Sciatic nerve (tissue), 2 donors: ENCODE measurements at regions not wholly inside any gene's neighbourhood (a gene's known extent, or its start where the extent isn't known, plus 50 kb on each side); places are given as distances from the start of the nearest gene placed in this dataset.

Experiments
- ATAC-seq: fragments of 200-7000 bp; cut with Tn5 transposase; one replicate; pipeline ENCODE4 v1.9.1; 2020; ENCODE audit warnings: mild to moderate bottlenecking, moderate library complexity
- DNase-seq: peaks from one replicate; pipeline ENCODE4 v3.0.0-alpha.2; 2020; ENCODE audit warnings: low spot score
- intact Hi-C: fragments of 100-400 bp; cut with DNase I; formaldehyde crosslinking; loops from one replicate; pipeline ENCODE4 v1.14.2; 2022
- donor health status: DM: no; HTN: no; CAD: no.
- donor health status: DM: no; HTN: no; CAD: no.

DNA sequence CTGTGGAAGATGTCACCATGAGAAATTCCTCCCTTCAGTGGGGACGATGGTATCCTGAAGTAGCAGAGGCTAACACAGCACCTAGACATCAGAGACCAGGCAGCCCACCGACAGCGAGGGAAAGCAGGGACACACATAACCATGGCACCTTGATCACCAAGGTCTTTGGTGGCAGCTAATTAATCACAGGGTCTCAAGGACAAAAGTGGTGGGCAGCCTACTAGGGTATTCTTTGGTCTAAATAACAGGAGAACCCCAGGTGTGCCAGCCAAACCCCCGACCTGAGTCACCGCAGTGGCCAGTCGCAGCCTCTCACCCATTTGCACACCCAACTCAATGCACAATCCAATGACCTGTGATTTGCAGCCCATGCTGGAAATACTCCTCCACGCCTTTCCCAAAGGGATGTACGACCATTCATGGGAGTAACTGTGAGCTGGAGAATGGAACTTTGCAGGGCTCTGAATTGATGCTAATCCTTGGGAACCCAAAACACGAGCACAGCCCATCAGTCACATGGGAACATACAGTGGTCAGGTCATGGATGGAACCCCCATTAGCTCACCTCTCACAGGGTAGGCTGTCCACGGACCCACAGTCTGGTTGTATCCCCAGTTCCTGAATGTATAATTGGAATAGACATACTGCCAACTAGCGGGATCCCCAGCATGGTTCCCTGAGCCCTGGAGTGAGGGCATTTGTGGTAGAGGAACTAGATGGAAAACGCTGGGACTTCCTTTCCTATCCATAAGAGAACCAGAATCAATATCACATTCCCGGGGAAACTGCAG, 58.7 kb upstream of the C14orf180 start:
- peak; percentile 28 for DNase-seq

DNA sequence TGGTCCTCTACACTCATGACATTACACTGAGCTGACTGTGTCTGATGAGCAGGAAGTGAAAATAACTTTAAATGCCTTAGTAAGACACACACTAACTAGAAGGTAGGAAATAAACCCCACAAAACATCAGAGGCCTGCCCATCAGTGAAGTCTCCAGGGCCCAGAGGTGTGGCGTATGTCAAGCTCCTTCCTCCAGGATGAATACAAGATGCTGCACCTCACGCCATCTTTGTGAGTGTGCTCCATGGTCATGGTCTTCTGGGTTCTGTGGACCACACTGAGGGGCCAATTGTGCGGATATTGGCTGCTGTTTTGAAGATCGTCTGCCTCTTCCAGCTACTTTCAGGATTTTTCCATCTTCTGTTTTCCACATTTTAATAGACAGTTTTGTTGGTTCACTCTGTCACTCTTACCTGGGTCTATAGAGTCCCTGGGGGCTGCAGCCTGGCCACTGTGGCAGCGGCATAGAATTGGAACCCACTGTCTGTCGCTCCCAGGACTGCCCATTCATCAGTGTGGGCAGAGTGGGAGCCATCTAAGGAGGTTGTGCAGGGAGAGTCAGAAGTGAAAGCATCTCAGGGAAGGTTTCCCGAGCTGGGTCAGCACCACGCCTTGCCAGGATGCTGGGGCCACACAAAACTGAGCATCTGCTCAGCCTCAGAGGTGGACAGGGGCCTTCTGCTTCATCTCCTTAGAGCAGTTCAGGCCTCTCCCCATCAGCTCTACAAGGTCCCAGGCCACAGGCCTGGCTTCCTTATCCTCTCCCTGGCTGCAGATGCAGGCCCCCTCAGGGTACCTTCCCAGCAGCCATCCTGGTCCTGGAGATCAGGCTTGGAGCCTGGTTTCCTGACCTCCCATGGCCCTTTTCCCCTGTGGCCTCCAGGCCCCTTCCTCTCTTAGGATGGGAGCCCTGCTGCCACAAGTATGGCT, 57.5 kb upstream of the C14orf180 start:
- ATAC-seq (no peak), DNase-seq (peak; percentile 23)
- intact Hi-C loops = no loop called here

More for the DNA sequence above, 58.7 kb upstream of the C14orf180 start:
- no peak for ATAC-seq
- intact Hi-C loops = no loop called here

DNA sequence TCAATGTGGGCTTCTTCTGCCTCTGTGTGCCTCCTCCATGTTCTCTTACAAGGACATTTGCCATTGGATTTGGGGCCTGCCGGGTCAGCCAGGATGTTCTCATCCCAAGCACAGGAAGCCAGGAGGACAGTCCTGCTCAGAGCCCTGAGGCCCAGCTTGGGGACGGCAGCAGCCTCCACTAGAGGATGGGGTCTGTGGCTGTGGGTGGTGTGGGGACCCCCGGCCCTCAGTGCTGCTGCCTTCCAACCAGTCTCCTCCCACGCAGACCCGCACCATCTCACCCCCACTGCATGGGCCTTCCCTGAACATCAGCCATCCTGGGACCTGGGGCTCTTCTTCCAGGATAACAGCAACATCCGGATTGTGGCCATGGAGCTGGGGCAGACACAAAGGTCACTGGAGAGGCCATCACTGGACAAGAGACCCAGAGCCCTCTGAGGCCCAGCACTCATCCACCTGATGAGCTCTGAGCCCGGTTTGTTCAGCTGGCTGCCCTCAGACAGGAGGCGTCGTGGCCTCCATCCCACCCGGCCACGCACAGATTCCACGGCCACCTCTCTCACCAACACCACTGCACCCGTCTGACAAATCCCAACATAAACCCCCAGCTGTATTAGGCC, 56.5 kb upstream of the C14orf180 start:
- DNase-seq = peak; percentile 28
- intact Hi-C loops = no loop called here
- ATAC-seq = no peak

DNA sequence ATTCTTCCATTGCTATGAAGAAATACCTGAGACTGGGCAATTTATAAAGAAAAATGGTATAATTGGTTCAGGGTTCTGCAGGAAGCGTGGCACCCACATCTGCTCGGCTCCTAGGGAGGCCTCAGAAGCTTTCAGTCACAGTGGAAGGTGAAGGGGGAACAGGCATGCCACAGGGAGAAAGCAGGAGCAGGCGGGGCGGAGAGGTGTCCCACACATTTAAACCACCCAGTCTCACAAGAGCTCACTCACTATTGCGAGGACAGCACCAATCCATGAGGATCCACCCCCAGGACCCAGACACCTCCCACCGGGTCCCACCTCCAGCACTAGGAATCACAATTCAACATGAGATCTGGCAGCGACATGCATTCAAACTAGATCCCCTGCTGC, 56.0 kb upstream of the C14orf180 start:
- peak; percentile 7 for DNase-seq
- intact Hi-C loops = no loop called here
- no peak for ATAC-seq

DNA sequence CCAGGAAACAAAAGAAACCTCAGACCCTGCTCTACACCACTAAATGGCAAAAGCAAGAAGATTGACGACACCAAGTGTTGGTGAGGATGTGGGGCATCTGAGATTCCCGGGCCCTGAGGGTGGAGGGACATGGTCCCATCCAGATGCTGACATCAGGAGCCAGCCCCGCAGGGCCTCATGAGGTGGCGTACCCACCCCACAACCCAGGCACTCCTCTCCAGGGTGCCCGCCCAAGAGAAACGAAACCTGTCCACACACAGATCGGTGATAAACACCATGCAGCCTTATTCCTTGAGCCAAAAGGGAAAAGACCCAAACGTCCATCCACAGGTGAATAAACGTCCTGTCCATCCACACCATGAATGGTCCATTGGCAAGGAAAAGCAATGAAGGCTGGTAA, 54.8 kb upstream of the C14orf180 start:
- intact Hi-C loops = no loop called here
- ATAC-seq (no peak), DNase-seq (peak; percentile 9)

DNA sequence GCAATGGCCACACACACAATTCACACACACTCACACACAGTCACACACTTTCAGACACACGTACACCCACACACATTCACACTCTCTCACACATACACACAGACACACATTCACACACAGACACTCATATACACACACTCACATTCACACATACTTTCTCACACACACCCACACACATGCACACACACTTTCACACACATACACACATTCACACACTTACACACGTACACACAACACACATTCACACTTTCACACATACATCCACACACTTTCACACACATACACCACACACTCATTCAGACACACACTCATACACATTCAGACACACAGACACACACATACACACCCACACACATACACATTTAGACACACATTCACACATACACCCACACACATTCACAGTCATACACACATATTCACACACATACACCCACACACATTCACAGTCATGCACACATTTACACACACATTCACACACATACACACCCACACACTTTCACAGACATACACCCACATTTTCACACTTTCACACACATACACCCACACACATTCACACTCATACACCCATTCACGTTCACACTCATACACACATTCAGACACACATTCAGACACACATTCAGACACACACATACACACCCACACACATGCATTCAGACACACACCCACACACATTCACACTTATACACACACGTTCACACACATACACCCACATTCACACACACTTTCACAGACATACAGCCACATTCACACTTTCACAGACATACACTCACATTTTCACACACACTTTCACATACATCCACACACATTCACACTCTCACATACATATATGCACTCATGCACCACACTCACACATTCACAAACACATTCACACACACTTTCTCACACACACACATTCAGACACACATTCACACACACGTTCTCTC, 52.6 kb upstream of the C14orf180 start:
- intact Hi-C loops = no loop called here
- ATAC-seq = no peak
- peak; percentile 5 for DNase-seq

DNA sequence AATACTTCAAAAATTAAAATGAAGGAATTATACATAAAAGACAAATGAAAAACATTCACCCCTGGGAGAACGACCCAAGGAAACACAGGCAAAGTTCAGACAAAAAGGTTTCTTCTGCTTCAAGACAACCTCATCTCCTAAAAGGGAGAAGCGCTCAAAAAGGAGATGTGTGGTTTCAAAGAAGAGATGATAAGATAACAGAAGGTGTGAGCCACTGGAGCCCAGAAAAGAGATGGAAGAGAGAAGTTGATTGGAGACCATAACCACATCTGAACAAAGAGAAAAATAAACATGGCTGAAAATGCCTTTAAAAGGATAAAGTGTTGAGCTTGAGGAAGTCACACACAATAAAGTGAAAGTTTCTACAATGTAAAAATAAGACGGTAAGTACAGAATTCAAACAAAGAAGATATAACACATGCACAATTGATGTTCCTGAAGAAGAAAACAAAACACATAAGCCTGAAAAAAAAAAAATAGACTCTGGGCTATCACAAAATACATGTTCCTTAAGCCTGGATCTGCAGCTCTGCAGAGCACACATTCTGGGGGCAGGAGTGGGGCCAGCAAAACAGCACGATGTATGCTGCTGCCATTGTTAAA, 51.6 kb upstream of the C14orf180 start:
- DNase-seq (no peak), ATAC-seq (no peak)
- intact Hi-C loops = no loop called here

DNA sequence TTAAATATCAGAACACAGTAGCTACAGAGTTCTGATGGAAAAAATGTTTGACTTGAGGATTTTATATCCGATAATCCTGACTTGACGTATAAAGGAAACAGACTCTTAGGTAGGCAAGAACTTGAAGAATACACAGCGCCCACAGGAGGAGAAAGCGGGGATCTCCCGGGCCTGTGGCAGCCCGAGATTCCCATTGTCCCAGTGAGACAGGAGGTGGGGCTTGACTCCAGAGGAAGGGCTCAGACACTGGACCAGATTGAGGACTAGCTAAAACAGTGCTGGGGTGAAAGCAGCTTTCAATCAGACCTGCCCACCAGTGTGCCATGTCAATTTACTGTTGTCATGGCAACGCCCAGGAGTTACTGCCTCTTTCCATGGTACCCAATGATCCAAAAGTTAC, 51.1 kb upstream of the C14orf180 start:
- DNase-seq (peak; percentile 19), ATAC-seq (no peak)
- intact Hi-C loops = no loop called here
